HG02870 (cell line): ENCODE measurements at regions not wholly inside any gene's neighbourhood (a gene's known extent, or its start where the extent isn't known, plus 50 kb on each side); places are given as distances from the start of the nearest gene placed in this dataset.

Source experiments
- ATAC-seq: cut with Tn5 transposase; IDR thresholded peaks from one replicate; pipeline ENCODE4 v1.9.1; 2021; ENCODE audit warnings: mild to moderate bottlenecking, moderate library complexity; ENCODE audit not compliant: unreplicated experiment

- ATAC-seq: no peak
Observed at GRCh38 chrX:42725196-42725595, 52.8 kb downstream of the PPP1R2C start.

GRCh38 chrX:42720209-42720608, 57.8 kb downstream of the PPP1R2C start:
- no peak for ATAC-seq

GRCh38 chrX:42715701-42716262, 62.2 kb downstream of the PPP1R2C start:
- ATAC-seq: no peak

GRCh38 chrX:42714981-42715700, 62.8 kb downstream of the PPP1R2C start:
- ATAC-seq: no peak

- no peak for ATAC-seq
Observed at GRCh38 chrX:42710452-42710851, 67.5 kb downstream of the PPP1R2C start.

GRCh38 chrX:42708222-42708621, 69.7 kb downstream of the PPP1R2C start:
- no peak for ATAC-seq

GRCh38 chrX:42707742-42708141, 70.2 kb downstream of the PPP1R2C start:
- no peak for ATAC-seq

GRCh38 chrX:42704454-42704853, 73.5 kb downstream of the PPP1R2C start:
- no peak for ATAC-seq

GRCh38 chrX:42697544-42697943, 80.4 kb downstream of the PPP1R2C start:
- no peak for ATAC-seq

- no peak for ATAC-seq
Observed at GRCh38 chrX:42696536-42697124, 81.3 kb downstream of the PPP1R2C start.

GRCh38 chrX:42695800-42696358, 82.1 kb downstream of the PPP1R2C start:
- ATAC-seq: no peak

- no peak for ATAC-seq
Observed at GRCh38 chrX:42694260-42694815, 83.6 kb downstream of the PPP1R2C start.

- ATAC-seq: no peak
Observed at GRCh38 chrX:42691196-42691595, 86.8 kb downstream of the PPP1R2C start.

GRCh38 chrX:42686706-42687105, 91.3 kb downstream of the PPP1R2C start:
- ATAC-seq: no peak

GRCh38 chrX:42686296-42686695, 91.7 kb downstream of the PPP1R2C start:
- no peak for ATAC-seq

- no peak for ATAC-seq
Observed at GRCh38 chrX:42684065-42684464, 93.9 kb downstream of the PPP1R2C start.

- ATAC-seq: no peak
Observed at GRCh38 chrX:42680666-42681065, 97.3 kb downstream of the PPP1R2C start.

- ATAC-seq: no peak
Observed at GRCh38 chrX:42678133-42678532, 99.8 kb downstream of the PPP1R2C start.

- no peak for ATAC-seq
Observed at GRCh38 chrX:42673301-42673810, 104.6 kb downstream of the PPP1R2C start.

- ATAC-seq: no peak
Observed at GRCh38 chrX:42664680-42665079, 113.3 kb downstream of the PPP1R2C start.

GRCh38 chrX:42628471-42628870, 149.5 kb downstream of the PPP1R2C start:
- no peak for ATAC-seq

GRCh38 chrX:42627891-42628290, 150.1 kb downstream of the PPP1R2C start:
- ATAC-seq: no peak
